HFF-Myc (cell line): ENCODE measurements at regions not wholly inside any gene's neighbourhood (a gene's known extent, or its start where the extent isn't known, plus 50 kb on each side); places are given as distances from the start of the nearest gene placed in this dataset.
"Not testable (repeated sequence)": the region's sequence is repeated elsewhere in the genome, so short reads cannot be mapped to it uniquely, and the experiment has no call there.

Experiments
- DNase-seq: peaks from one replicate; pipeline ENCODE4 v3.0.0-alpha.2; 2011; ENCODE audit warnings: low read depth; ENCODE audit errors: extremely low read depth
- H3K4me3 ChIP-seq: replicated peaks from 2 replicates; pipeline ENCODE4 v1.5.1; 2011; ENCODE audit warnings: low read depth, mild to moderate bottlenecking, control low read depth, low read length
- CTCF ChIP-seq: IDR thresholded peaks from 2 replicates; pipeline ENCODE4 v1.5.1; 2012; ENCODE audit warnings: mild to moderate bottlenecking, low read depth, low read length, control low read depth; ENCODE audit errors: missing control alignments

- no peak for DNase-seq
- no peak overlapping the region for H3K4me3 ChIP-seq
- no peak for TF ChIP-seq CTCF
These were observed 227.7 kb upstream of the TMEM260 start for GRCh38 chr14:56351861-56352260.

GRCh38 chr14:56352999-56353398 lies 226.6 kb upstream of the TMEM260 start:
- H3K4me3 ChIP-seq = no peak overlapping the region
- TF ChIP-seq CTCF = no peak
- no peak for DNase-seq

GRCh38 chr14:56357428-56357827 lies 222.2 kb upstream of the TMEM260 start:
- H3K4me3 ChIP-seq = no peak overlapping the region
- no peak for DNase-seq
- TF ChIP-seq CTCF = no peak

GRCh38 chr14:56358275-56358674 lies 221.3 kb upstream of the TMEM260 start:
- DNase-seq = no peak
- no peak for TF ChIP-seq CTCF
- H3K4me3 ChIP-seq = no peak overlapping the region

GRCh38 chr14:56358851-56359614 lies 220.6 kb upstream of the TMEM260 start:
- DNase-seq = no peak
- TF ChIP-seq CTCF = no peak

GRCh38 chr14:56365663-56366062 lies 213.9 kb upstream of the TMEM260 start:
- not testable (repeated sequence) for DNase-seq, H3K4me3 ChIP-seq

More at GRCh38 chr14:56358851-56359614, 220.6 kb upstream of the TMEM260 start:
- no peak overlapping the region for H3K4me3 ChIP-seq

GRCh38 chr14:56367416-56367815 lies 212.2 kb upstream of the TMEM260 start:
- no peak for DNase-seq
- TF ChIP-seq CTCF = no peak
- H3K4me3 ChIP-seq = no peak overlapping the region
